Mammary epithelial cell (primary cell): ENCODE measurements at regions not wholly inside any gene's neighbourhood (a gene's known extent, or its start where the extent isn't known, plus 50 kb on each side); places are given as distances from the start of the nearest gene placed in this dataset.

ENCODE experiments used
- EZH2 ChIP-seq: IDR thresholded peaks from 2 replicates; pipeline ENCODE4 v1.6.1; 2012; ENCODE audit warnings: low read length, inconsistent platforms, borderline replicate concordance
- TF ChIP-seq, protein P1 (sequence below), 2 donors: IDR thresholded peaks in 1 of 2; conservative IDR thresholded peaks in 1 of 2; 2 replicates each; pipeline ENCODE4 v1.5.1; 2011 to 2012; ENCODE audit warnings: inconsistent platforms in 2 of 2, low read length in 2 of 2, mild to moderate bottlenecking in 2 of 2, control low read depth in 1 of 2, low read depth in 1 of 2; ENCODE audit not compliant: insufficient read depth in 1 of 2; ENCODE audit errors: extremely low read depth in 1 of 2

DNA sequence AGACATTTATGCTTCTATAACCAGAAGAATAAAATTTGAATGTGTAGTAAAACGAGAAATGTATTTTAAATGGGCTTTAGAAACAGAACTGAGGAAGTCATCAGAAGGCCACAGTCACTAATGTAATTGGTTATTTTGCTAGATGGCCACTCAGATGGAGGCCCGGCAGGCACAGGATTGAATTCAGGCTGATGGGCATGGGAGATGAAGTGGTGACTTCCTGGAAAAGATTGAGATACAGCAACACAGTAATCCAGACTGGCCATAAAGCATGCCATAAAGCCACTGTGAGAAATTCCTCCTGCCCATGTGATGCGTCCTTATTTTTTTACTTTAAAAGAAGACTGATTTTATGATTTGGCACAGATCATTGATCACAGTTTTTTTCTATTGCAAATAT lies 297.7 kb downstream of the ICOS start:
- TF ChIP-seq, protein P1, sequence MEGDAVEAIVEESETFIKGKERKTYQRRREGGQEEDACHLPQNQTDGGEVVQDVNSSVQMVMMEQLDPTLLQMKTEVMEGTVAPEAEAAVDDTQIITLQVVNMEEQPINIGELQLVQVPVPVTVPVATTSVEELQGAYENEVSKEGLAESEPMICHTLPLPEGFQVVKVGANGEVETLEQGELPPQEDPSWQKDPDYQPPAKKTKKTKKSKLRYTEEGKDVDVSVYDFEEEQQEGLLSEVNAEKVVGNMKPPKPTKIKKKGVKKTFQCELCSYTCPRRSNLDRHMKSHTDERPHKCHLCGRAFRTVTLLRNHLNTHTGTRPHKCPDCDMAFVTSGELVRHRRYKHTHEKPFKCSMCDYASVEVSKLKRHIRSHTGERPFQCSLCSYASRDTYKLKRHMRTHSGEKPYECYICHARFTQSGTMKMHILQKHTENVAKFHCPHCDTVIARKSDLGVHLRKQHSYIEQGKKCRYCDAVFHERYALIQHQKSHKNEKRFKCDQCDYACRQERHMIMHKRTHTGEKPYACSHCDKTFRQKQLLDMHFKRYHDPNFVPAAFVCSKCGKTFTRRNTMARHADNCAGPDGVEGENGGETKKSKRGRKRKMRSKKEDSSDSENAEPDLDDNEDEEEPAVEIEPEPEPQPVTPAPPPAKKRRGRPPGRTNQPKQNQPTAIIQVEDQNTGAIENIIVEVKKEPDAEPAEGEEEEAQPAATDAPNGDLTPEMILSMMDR (conservative IDR thresholded peaks at IDR 0.05 in 1 of 2, IDR thresholded peaks at IDR 0.05 in 1 of 2; ENCODE audit: extremely low read depth in 1 of 2, insufficient read depth in 1 of 2, low read depth in 1 of 2, low read length in 2 of 2), result no peak
- no peak for TF ChIP-seq EZH2
